ENCODE measurements at regions not wholly inside any gene's neighbourhood (a gene's known extent, or its start where the extent isn't known, plus 50 kb on each side); places are given as distances from the start of the nearest gene placed in this dataset.

- TF ChIP-seq FOXM1 (IDR thresholded peaks at IDR 0.05; ENCODE audit: borderline replicate concordance) (no peak), ARNT (IDR thresholded peaks at IDR 0.05) (no peak), HDGF (IDR thresholded peaks at IDR 0.05; ENCODE audit: borderline replicate concordance) (no peak), TARDBP (IDR thresholded peaks at IDR 0.05) (no peak), CTBP1 (IDR thresholded peaks at IDR 0.05; ENCODE audit: borderline replicate concordance) (no peak), SP1 (IDR thresholded peaks at IDR 0.05) (no peak)
Observed at GRCh38 chr1:191595170-191595569, 563.1 kb upstream of the RGS18 start.
